IMR-90 (cell line): ENCODE measurements at regions not wholly inside any gene's neighbourhood (a gene's known extent, or its start where the extent isn't known, plus 50 kb on each side); places are given as distances from the start of the nearest gene placed in this dataset.

Source experiments
- ATAC-seq: fragments of 200-7000 bp; cut with Tn5 transposase; 2 replicates; pipeline ENCODE4 v1.9.1; 2020; ENCODE audit warnings: low read depth, mild to moderate bottlenecking, moderate library complexity
- BruUV-seq: library from RNA; stranded (reverse); fragments of 400-500 nt; replicated peaks from 2 replicates; lab custom pipeline; 2021; lab: Mats Ljungman, UMichigan
- CTCF ChIA-PET: fragments of 300-600 bp; formaldehyde crosslinking; extraction: SDS; loops from one replicate; lab custom pipeline; 2021; ENCODE audit warnings: antibody characterized with exemption; lab: Yijun Ruan, JAX
- POLR2A ChIA-PET: fragments of 300-600 bp; sonication (Branson Sonifier 250); formaldehyde crosslinking; loops from one replicate; lab custom pipeline; 2022; ENCODE audit warnings: antibody characterized with exemption; ENCODE audit not compliant: unreplicated experiment; lab: Charles Lee
- DNase-seq: peaks from one replicate; pipeline ENCODE4 v3.0.0; 2013
- H2AFZ ChIP-seq: replicated peaks from 2 replicates; pipeline ENCODE3; 2013; ENCODE audit warnings: low read length, mild to moderate bottlenecking; ENCODE audit not compliant: poor library complexity
- H2AK5ac ChIP-seq: 2 replicates; pipeline ENCODE4 v1.6.1; 2013; ENCODE audit warnings: low read depth, low read length, inconsistent platforms
- H2AK9ac ChIP-seq: replicated peaks from 2 replicates; pipeline ENCODE3; 2013; ENCODE audit warnings: mild to moderate bottlenecking, low read depth, low read length, moderate library complexity; ENCODE audit not compliant: poor library complexity
- H2BK120ac ChIP-seq: 2 replicates; pipeline ENCODE4 v1.6.1; 2013; ENCODE audit warnings: low read depth, low read length, inconsistent platforms
- H2BK15ac ChIP-seq: 3 replicates; pipeline ENCODE4 v1.6.1; 2013; ENCODE audit warnings: low read depth, low read length, inconsistent platforms
- H2BK20ac ChIP-seq: 2 replicates; pipeline ENCODE4 v1.6.1; 2013; ENCODE audit warnings: low read depth, mild to moderate bottlenecking, inconsistent platforms, low read length, moderate library complexity
- H2BK5ac ChIP-seq: 2 replicates; pipeline ENCODE4 v1.6.1; 2013; ENCODE audit warnings: mild to moderate bottlenecking, low read depth, low read length, inconsistent platforms; ENCODE audit not compliant: poor library complexity, severe bottlenecking
- H3K14ac ChIP-seq: replicated peaks from 2 replicates; pipeline ENCODE4 v1.6.1; 2013; ENCODE audit warnings: low read depth, low read length, inconsistent platforms
- H3K18ac ChIP-seq: 2 replicates; pipeline ENCODE4 v1.6.1; 2013; ENCODE audit warnings: low read depth, low read length, control low read depth
- H3K23ac ChIP-seq: 2 replicates; pipeline ENCODE4 v1.6.1; 2013; ENCODE audit warnings: low read depth, low read length, inconsistent platforms
- H3K27ac ChIP-seq: 2 replicates; pipeline ENCODE4 v1.5.1; 2013; ENCODE audit warnings: mild to moderate bottlenecking, control low read depth, low read length; ENCODE audit not compliant: insufficient read depth
- H3K27me3 ChIP-seq: 2 replicates; pipeline ENCODE4 v1.6.1; 2013; ENCODE audit warnings: low read length; ENCODE audit not compliant: control insufficient read depth, insufficient read depth
- H3K36me3 ChIP-seq: 2 replicates; pipeline ENCODE4 v1.6.1; 2013; ENCODE audit warnings: low read length, mixed read lengths; ENCODE audit not compliant: control insufficient read depth, insufficient read depth
- H3K4ac ChIP-seq: 2 replicates; pipeline ENCODE4 v1.6.1; 2013; ENCODE audit warnings: low read depth, low read length, inconsistent platforms
- H3K4me1 ChIP-seq: 2 replicates; pipeline ENCODE4 v1.6.1; 2013; ENCODE audit warnings: low read length, mixed read lengths; ENCODE audit not compliant: control insufficient read depth, insufficient read depth
- H3K4me2 ChIP-seq: 2 replicates; pipeline ENCODE4 v1.6.1; 2013; ENCODE audit warnings: low read depth, mild to moderate bottlenecking, control low read depth, low read length, moderate library complexity
- H3K4me3 ChIP-seq: 2 replicates; pipeline ENCODE4 v1.5.1; 2013; ENCODE audit warnings: low read depth, mild to moderate bottlenecking, control low read depth, low read length, moderate library complexity; ENCODE audit not compliant: insufficient read depth
- H3K56ac ChIP-seq: 2 replicates; pipeline ENCODE4 v1.6.1; 2013; ENCODE audit warnings: low read length, inconsistent platforms; ENCODE audit not compliant: insufficient read depth; ENCODE audit errors: extremely low read depth
- H3K79me1 ChIP-seq, 2 experiments: 2 replicates each; pipeline ENCODE4 v1.6.1; 2013; ENCODE audit warnings: low read length in 2 of 2, inconsistent platforms in 1 of 2, low read depth in 1 of 2
- H3K9ac ChIP-seq: 2 replicates; pipeline ENCODE4 v1.6.1; 2013; ENCODE audit warnings: low read depth, low read length, control low read depth
- H3K9me1 ChIP-seq: 2 replicates; pipeline ENCODE4 v1.6.1; 2013; ENCODE audit warnings: low read length, inconsistent platforms; ENCODE audit not compliant: insufficient read depth
- H3K9me3 ChIP-seq: 2 replicates; pipeline ENCODE4 v1.6.1; 2013; ENCODE audit warnings: low read length; ENCODE audit not compliant: control insufficient read depth, insufficient read depth
- H4K20me1 ChIP-seq: 2 replicates; pipeline ENCODE4 v1.6.1; 2013; ENCODE audit warnings: low read length, inconsistent platforms; ENCODE audit not compliant: insufficient read depth
- H4K5ac ChIP-seq: 2 replicates; pipeline ENCODE4 v1.6.1; 2013; ENCODE audit warnings: mild to moderate bottlenecking, low read depth, low read length, control low read depth
- H4K8ac ChIP-seq, 2 experiments: 2 replicates each; pipeline ENCODE4 v1.6.1; 2013; ENCODE audit warnings: low read depth in 2 of 2, low read length in 2 of 2, control low read depth in 1 of 2, inconsistent platforms in 1 of 2
- H4K91ac ChIP-seq: 2 replicates; pipeline ENCODE4 v1.6.1; 2013; ENCODE audit warnings: low read depth, low read length, inconsistent platforms; ENCODE audit not compliant: insufficient read depth
- BHLHE40 ChIP-seq: fragments of 150-350 bp; IDR thresholded peaks from 2 replicates; pipeline ENCODE4 v1.6.1; 2016; ENCODE audit warnings: mild to moderate bottlenecking, low read depth, low read length
- CEBPB ChIP-seq: IDR thresholded peaks from 2 replicates; pipeline ENCODE4 v1.6.1; 2012; ENCODE audit warnings: low read depth, low read length, improper control_type of control experiment
- CHD1 ChIP-seq: IDR thresholded peaks from 2 replicates; pipeline ENCODE4 v1.6.1; 2012; ENCODE audit warnings: low read depth, low read length, improper control_type of control experiment
- CTCF ChIP-seq: conservative IDR thresholded peaks from 2 replicates; pipeline ENCODE4 v1.5.1; 2012; ENCODE audit warnings: mild to moderate bottlenecking, low read depth, low read length, improper control_type of control experiment
- FOS ChIP-seq: fragments of 150-350 bp; IDR thresholded peaks from 2 replicates; pipeline ENCODE4 v1.6.1; 2016; ENCODE audit warnings: low read depth, low read length
- MAFK ChIP-seq: IDR thresholded peaks from 2 replicates; pipeline ENCODE4 v1.6.1; 2012; ENCODE audit warnings: low read depth, low read length, improper control_type of control experiment
- MAZ ChIP-seq: IDR thresholded peaks from 2 replicates; pipeline ENCODE4 v1.6.1; 2012; ENCODE audit warnings: low read depth, mild to moderate bottlenecking, low read length, improper control_type of control experiment, moderate library complexity, borderline replicate concordance
- MXI1 ChIP-seq: IDR thresholded peaks from 2 replicates; pipeline ENCODE4 v1.6.1; 2012; ENCODE audit warnings: low read depth, mild to moderate bottlenecking, low read length, moderate library complexity, borderline replicate concordance
- NFE2L2 ChIP-seq: fragments of 150-350 bp; IDR thresholded peaks from 2 replicates; pipeline ENCODE4 v1.6.1; 2016; ENCODE audit warnings: low read depth, mild to moderate bottlenecking, low read length
- POLR2A ChIP-seq: IDR thresholded peaks from 2 replicates; pipeline ENCODE4 v1.6.1; 2012; ENCODE audit warnings: mild to moderate bottlenecking, low read depth, low read length
- RAD21 ChIP-seq: IDR thresholded peaks from 2 replicates; pipeline ENCODE4 v1.6.1; 2012; ENCODE audit warnings: low read length, improper control_type of control experiment
- RCOR1 ChIP-seq: IDR thresholded peaks from 2 replicates; pipeline ENCODE4 v1.6.1; 2012; ENCODE audit warnings: mild to moderate bottlenecking, low read length, improper control_type of control experiment; ENCODE audit not compliant: insufficient replicate concordance
- RFX5 ChIP-seq: IDR thresholded peaks from 2 replicates; pipeline ENCODE4 v1.8.0; 2012; ENCODE audit warnings: low read depth, mild to moderate bottlenecking, low read length, moderate library complexity
- SMC3 ChIP-seq: fragments of 150-350 bp; IDR thresholded peaks from 2 replicates; pipeline ENCODE4 v1.6.1; 2016; ENCODE audit warnings: low read depth, mild to moderate bottlenecking, antibody characterized with exemption, low read length, moderate library complexity
- USF2 ChIP-seq: fragments of 150-350 bp; IDR thresholded peaks from 2 replicates; pipeline ENCODE4 v1.6.1; 2017; ENCODE audit warnings: mild to moderate bottlenecking, antibody characterized with exemption, low read length, low read depth
- WGBS, 2 experiments: methylation state at CpG; one replicate each; pipeline versions ENCODE4 v1.1.5 to v1.1.7; 2013; ENCODE audit warnings: missing lambda C conversion rate in 2 of 2; ENCODE audit not compliant: insufficient read length in 1 of 2; ENCODE audit errors: extremely low coverage in 2 of 2; 5-methylcytosine and 5-hydroxymethylcytosine counted together
- dilution Hi-C: fragments of 300-500 bp; cut with HindIII; formaldehyde crosslinking; loops from one replicate; pipeline ENCODE4 v1.14.3; 2018; ENCODE audit warnings: low sequenced_read_pairs; ENCODE audit not compliant: unreplicated experiment
- in situ Hi-C: fragments of 300-500 bp; cut with MboI; formaldehyde crosslinking; loops from 3 replicates; pipeline ENCODE4 v1.14.3; 2019; ENCODE audit warnings: low sequenced_read_pairs, inconsistent platforms, mixed read lengths
- intact Hi-C: fragments of 100-400 bp; cut with micrococcal nuclease; formaldehyde crosslinking; loops from 2 replicates; pipeline ENCODE4 v1.10.0; 2022
- TF ChIP-seq, protein P1 (sequence below): fragments of 150-350 bp; IDR thresholded peaks from 2 replicates; pipeline ENCODE4 v1.6.1; 2016; ENCODE audit warnings: low read depth, mild to moderate bottlenecking, low read length, moderate library complexity, borderline replicate concordance

DNA sequence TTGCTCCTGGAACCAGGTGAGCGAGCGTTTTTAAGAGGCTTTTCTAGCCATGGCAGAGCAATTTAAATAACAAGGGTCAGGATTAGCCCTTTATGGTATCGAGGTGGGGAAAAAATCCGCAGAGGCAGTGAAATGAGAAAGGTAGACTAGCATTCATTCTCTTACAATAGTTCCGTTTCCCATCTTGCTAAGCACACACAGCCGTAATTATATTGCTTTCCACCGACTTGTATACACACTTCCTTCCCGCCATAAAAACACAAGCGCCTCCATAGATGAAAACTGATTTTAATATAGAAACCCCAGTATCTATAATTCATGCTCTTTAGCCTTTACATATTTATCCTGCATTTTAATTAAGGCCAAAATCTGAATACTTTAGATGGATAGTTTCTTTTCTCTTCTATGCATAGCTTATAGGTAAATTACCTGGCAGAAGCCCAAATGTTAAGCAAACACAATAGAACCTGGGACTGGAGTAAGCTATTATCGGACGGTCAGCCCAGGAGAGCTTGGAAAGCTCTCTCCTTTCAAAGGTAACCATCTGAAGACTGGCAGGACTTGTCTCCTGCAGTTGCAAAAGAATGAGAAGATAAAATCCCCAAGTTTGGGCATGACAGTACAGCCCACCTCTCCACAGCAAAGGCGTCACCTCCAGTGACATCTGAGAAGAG, 90.9 kb upstream of the MC3R start:
- DNase-seq (no peak), ATAC-seq (no peak)
- Histone ChIP-seq H4K5ac (no peak overlapping the region), H2BK120ac (no peak overlapping the region), H4K20me1 (no peaks in the 10 kb centered on the region), H3K9me1 (no peaks in the 10 kb centered on the region), H2BK5ac (no peak overlapping the region), H2BK20ac (no peak overlapping the region), H3K9ac (no peak overlapping the region), H3K36me3 (no peaks in the 10 kb centered on the region), H3K27me3 (no peaks in the 10 kb centered on the region), H3K4ac (no peak overlapping the region), H2AK5ac (no peak overlapping the region), H2AFZ (no peak overlapping the region), H3K4me2 (no peak overlapping the region), H2BK15ac (no peak overlapping the region), H3K23ac (no peak overlapping the region), H4K91ac (no peak overlapping the region), H2AK9ac (no peak overlapping the region), H3K27ac (no peak overlapping the region), H3K56ac (no peak overlapping the region), H3K14ac (no peak overlapping the region), H3K4me3 (no peak overlapping the region), H4K8ac (no peak overlapping the region), H3K4me1 (no peaks in the 10 kb centered on the region), H3K79me1 (no peaks in the 10 kb centered on the region), H3K18ac (no peak overlapping the region), H3K9me3 (peaks cover 34% of the 10 kb centered on the region)
- intact Hi-C loops (no loop called here), dilution Hi-C loops (no loop called here), in situ Hi-C loops (no loop called here)
- no peak for TF ChIP-seq MAZ
- no peak for TF ChIP-seq FOS
- no peak for TF ChIP-seq NFE2L2
- no peak for TF ChIP-seq CTCF
- no peak for TF ChIP-seq RAD21
- TF ChIP-seq USF2: no peak
- TF ChIP-seq RCOR1: no peak
- TF ChIP-seq, protein P1, sequence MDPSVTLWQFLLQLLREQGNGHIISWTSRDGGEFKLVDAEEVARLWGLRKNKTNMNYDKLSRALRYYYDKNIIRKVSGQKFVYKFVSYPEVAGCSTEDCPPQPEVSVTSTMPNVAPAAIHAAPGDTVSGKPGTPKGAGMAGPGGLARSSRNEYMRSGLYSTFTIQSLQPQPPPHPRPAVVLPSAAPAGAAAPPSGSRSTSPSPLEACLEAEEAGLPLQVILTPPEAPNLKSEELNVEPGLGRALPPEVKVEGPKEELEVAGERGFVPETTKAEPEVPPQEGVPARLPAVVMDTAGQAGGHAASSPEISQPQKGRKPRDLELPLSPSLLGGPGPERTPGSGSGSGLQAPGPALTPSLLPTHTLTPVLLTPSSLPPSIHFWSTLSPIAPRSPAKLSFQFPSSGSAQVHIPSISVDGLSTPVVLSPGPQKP: no peak
- no peak for TF ChIP-seq MAFK
- TF ChIP-seq RFX5: no peak
- no peak for TF ChIP-seq SMC3
- TF ChIP-seq CHD1: no peak
- TF ChIP-seq MXI1: no peak
- TF ChIP-seq CEBPB: no peak
- no peak for TF ChIP-seq POLR2A
- no peak for TF ChIP-seq BHLHE40
- ChIA-PET POLR2A (no interaction called here), CTCF (no interaction called here)
- WGBS, 2 experiments: no CpG with 5 or more reads among the region's 12 CpGs
- no TSS peak for BruUV-seq
